ENCODE measurements at regions not wholly inside any gene's neighbourhood (a gene's known extent, or its start where the extent isn't known, plus 50 kb on each side); places are given as distances from the start of the nearest gene placed in this dataset.

GRCh38 chr15:24269166-24269571 lies 406.4 kb upstream of the NPAP1 start:
- no peak for TF ChIP-seq CREB1 (IDR thresholded peaks at IDR 0.05; ENCODE audit: low read depth)
- TF ChIP-seq ZBTB7A (IDR thresholded peaks at IDR 0.05; ENCODE audit: low read depth) = no peak
- TF ChIP-seq MAX (IDR thresholded peaks at IDR 0.05) = no peak

GRCh38 chr15:24269923-24270322 lies 405.7 kb upstream of the NPAP1 start:
- TF ChIP-seq EGR1 (IDR thresholded peaks at IDR 0.05) (no peak), ZBTB7A (IDR thresholded peaks at IDR 0.05; ENCODE audit: low read depth) (no peak), TEAD4 (IDR thresholded peaks at IDR 0.05) (no peak), REST (IDR thresholded peaks at IDR 0.05; ENCODE audit: low read depth) (no peak), FOXM1 (IDR thresholded peaks at IDR 0.05; ENCODE audit: borderline replicate concordance, low read depth) (no peak), TCF12 (IDR thresholded peaks at IDR 0.05; ENCODE audit: low read depth) (no peak), MAX (IDR thresholded peaks at IDR 0.05) (no peak), CREB1 (IDR thresholded peaks at IDR 0.05; ENCODE audit: low read depth) (no peak), NFIC (IDR thresholded peaks at IDR 0.05) (no peak), USF1 (IDR thresholded peaks at IDR 0.05) (no peak), EP300 (IDR thresholded peaks at IDR 0.05; ENCODE audit: borderline replicate concordance) (no peak), CEBPB (IDR thresholded peaks at IDR 0.05) (no peak)

- no peak for TF ChIP-seq RAD21 (IDR thresholded peaks at IDR 0.05; ENCODE audit: low read depth)
- TF ChIP-seq ZBTB7A (IDR thresholded peaks at IDR 0.05; ENCODE audit: low read depth) = no peak
- TF ChIP-seq NFIC (IDR thresholded peaks at IDR 0.05) = no peak
- TF ChIP-seq FOXM1 (IDR thresholded peaks at IDR 0.05; ENCODE audit: borderline replicate concordance, low read depth) = no peak
- TF ChIP-seq TEAD4 (IDR thresholded peaks at IDR 0.05) = no peak
- no peak for TF ChIP-seq CREB1 (IDR thresholded peaks at IDR 0.05; ENCODE audit: low read depth)
- TF ChIP-seq TAF1 (IDR thresholded peaks at IDR 0.05; ENCODE audit: low read depth) = no peak
- no peak for TF ChIP-seq EP300 (IDR thresholded peaks at IDR 0.05; ENCODE audit: borderline replicate concordance)
- no peak for TF ChIP-seq REST (IDR thresholded peaks at IDR 0.05; ENCODE audit: low read depth)
- TF ChIP-seq USF1 (IDR thresholded peaks at IDR 0.05) = no peak
- no peak for TF ChIP-seq YY1 (IDR thresholded peaks at IDR 0.05; ENCODE audit: low read depth)
- no peak for TF ChIP-seq MAX (IDR thresholded peaks at IDR 0.05)
- no peak for TF ChIP-seq TCF12 (IDR thresholded peaks at IDR 0.05; ENCODE audit: low read depth)
- TF ChIP-seq EGR1 (IDR thresholded peaks at IDR 0.05) = no peak
- no peak for TF ChIP-seq CEBPB (IDR thresholded peaks at IDR 0.05)
Measured at GRCh38 chr15:24292837-24293236, 382.7 kb upstream of the NPAP1 start.

- TF ChIP-seq CEBPB (IDR thresholded peaks at IDR 0.05) (no peak), TEAD4 (IDR thresholded peaks at IDR 0.05) (no peak), FOXM1 (IDR thresholded peaks at IDR 0.05; ENCODE audit: borderline replicate concordance, low read depth) (no peak), TCF12 (IDR thresholded peaks at IDR 0.05; ENCODE audit: low read depth) (no peak), USF1 (IDR thresholded peaks at IDR 0.05) (no peak), MAX (IDR thresholded peaks at IDR 0.05) (no peak), EGR1 (IDR thresholded peaks at IDR 0.05) (no peak), TAF1 (IDR thresholded peaks at IDR 0.05; ENCODE audit: low read depth) (no peak), EP300 (IDR thresholded peaks at IDR 0.05; ENCODE audit: borderline replicate concordance) (no peak), CREB1 (IDR thresholded peaks at IDR 0.05; ENCODE audit: low read depth) (no peak), RAD21 (IDR thresholded peaks at IDR 0.05; ENCODE audit: low read depth) (no peak), NFIC (IDR thresholded peaks at IDR 0.05) (no peak), ZBTB7A (IDR thresholded peaks at IDR 0.05; ENCODE audit: low read depth) (no peak), REST (IDR thresholded peaks at IDR 0.05; ENCODE audit: low read depth) (no peak)
Measured at GRCh38 chr15:24318981-24319380, 356.6 kb upstream of the NPAP1 start.
